ENCODE measurements at regions not wholly inside any gene's neighbourhood (a gene's known extent, or its start where the extent isn't known, plus 50 kb on each side); places are given as distances from the start of the nearest gene placed in this dataset.
"Not testable (repeated sequence)": the region's sequence is repeated elsewhere in the genome, so short reads cannot be mapped to it uniquely, and the experiment has no call there.

GRCh38 chr12:46650688-46651087, 175.1 kb downstream of the SLC38A4 start:
- no peak for TF ChIP-seq CTCF (IDR thresholded peaks at IDR 0.05)
- Mint-ChIP-seq H3K9me3 (peaks cover 15% of the 10 kb centered on the region), H3K36me3 (ENCODE audit: low read depth) (peaks cover 6% of the 10 kb centered on the region)

GRCh38 chr12:46649433-46649832, 176.4 kb downstream of the SLC38A4 start:
- Mint-ChIP-seq H3K4me3 (no peak overlapping the region), H3K36me3 (ENCODE audit: low read depth) (peaks cover 6% of the 10 kb centered on the region), H3K27ac (no peak overlapping the region), H3K4me1 (peaks cover 4% of the 10 kb centered on the region), H3K9me3 (peaks cover 15% of the 10 kb centered on the region), H3K27me3 (ENCODE audit: low read depth, poor library complexity) (no peaks in the 10 kb centered on the region)
- TF ChIP-seq CTCF (IDR thresholded peaks at IDR 0.05): no peak
- DNase-seq: no peak

More at GRCh38 chr12:46650688-46651087, 175.1 kb downstream of the SLC38A4 start:
- H3K27me3 Mint-ChIP-seq (ENCODE audit: low read depth, poor library complexity): no peaks in the 10 kb centered on the region
- DNase-seq: no peak
- no peak overlapping the region for H3K27ac Mint-ChIP-seq
- H3K4me1 Mint-ChIP-seq: peaks cover 4% of the 10 kb centered on the region
- no peak overlapping the region for H3K4me3 Mint-ChIP-seq

GRCh38 chr12:46647034-46647433, 178.8 kb downstream of the SLC38A4 start:
- Mint-ChIP-seq H3K27ac (no peak overlapping the region), H3K9me3 (peaks cover 30% of the 10 kb centered on the region), H3K27me3 (ENCODE audit: low read depth, poor library complexity) (no peaks in the 10 kb centered on the region), H3K36me3 (ENCODE audit: low read depth) (peaks cover 6% of the 10 kb centered on the region), H3K4me3 (no peak overlapping the region), H3K4me1 (no peaks in the 10 kb centered on the region)
- no peak for DNase-seq
- TF ChIP-seq CTCF (IDR thresholded peaks at IDR 0.05): no peak

GRCh38 chr12:46641649-46642048, 184.1 kb downstream of the SLC38A4 start:
- DNase-seq; H3K4me1 Mint-ChIP-seq; H3K27ac Mint-ChIP-seq; H3K27me3 Mint-ChIP-seq (ENCODE audit: low read depth, poor library complexity); H3K4me3 Mint-ChIP-seq: not testable (repeated sequence)
- Mint-ChIP-seq H3K9me3 (peaks cover 66% of the 10 kb centered on the region), H3K36me3 (ENCODE audit: low read depth) (peaks cover 14% of the 10 kb centered on the region)

- Mint-ChIP-seq H3K4me3 (no peak overlapping the region), H3K27me3 (ENCODE audit: low read depth, poor library complexity) (peaks cover 3% of the 10 kb centered on the region), H3K4me1 (no peaks in the 10 kb centered on the region), H3K9me3 (peaks cover 67% of the 10 kb centered on the region), H3K27ac (no peak overlapping the region), H3K36me3 (ENCODE audit: low read depth) (peaks cover 22% of the 10 kb centered on the region)
- DNase-seq: no peak
- no peak for TF ChIP-seq CTCF (IDR thresholded peaks at IDR 0.05)
Observed at GRCh38 chr12:46635818-46636217, 190.0 kb downstream of the SLC38A4 start.

- no peak for DNase-seq
- peaks cover 10% of the 10 kb centered on the region for H3K9me3 Mint-ChIP-seq
- H3K36me3 Mint-ChIP-seq (ENCODE audit: low read depth): no peaks in the 10 kb centered on the region
- no peak overlapping the region for H3K27ac Mint-ChIP-seq
- H3K4me3 Mint-ChIP-seq: no peak overlapping the region
- no peaks in the 10 kb centered on the region for H3K4me1 Mint-ChIP-seq
- no peaks in the 10 kb centered on the region for H3K27me3 Mint-ChIP-seq (ENCODE audit: low read depth, poor library complexity)
- TF ChIP-seq CTCF (IDR thresholded peaks at IDR 0.05): no peak
Observed at GRCh38 chr12:46629331-46630229, 196.2 kb downstream of the SLC38A4 start.

Data from nephron progenitor cell (in vitro differentiated cells).